Endothelial cell of umbilical vein (primary cell): ENCODE measurements at regions not wholly inside any gene's neighbourhood (a gene's known extent, or its start where the extent isn't known, plus 50 kb on each side); places are given as distances from the start of the nearest gene placed in this dataset.

Experiments used
- BruUV-seq: library from RNA; stranded (reverse); fragments of 400-500 nt; replicated peaks from 2 replicates; lab custom pipeline; 2021; lab: Mats Ljungman, UMichigan
- CTCF ChIA-PET: fragments of 300-600, 350-600 bp; sonication (Branson Sonifier 250); formaldehyde crosslinking; loops from one replicate; lab custom pipeline; 2021; ENCODE audit warnings: antibody characterized with exemption, inconsistent platforms; lab: Charles Lee
- POLR2A ChIA-PET: fragments of 300-600, 350-600 bp; sonication (Branson Sonifier 250); formaldehyde crosslinking; loops from one replicate; lab custom pipeline; 2021; ENCODE audit warnings: antibody characterized with exemption, inconsistent platforms; lab: Charles Lee
- DNase-seq: peaks from one replicate; pipeline ENCODE4 v3.0.0-alpha.2; 2011; ENCODE audit warnings: low read depth, low spot score
- FAIRE-seq: peaks from 2 replicates; lab custom pipeline; 2011; peaks lifted over from hg19 to GRCh38; lab: Jason Lieb, UNC
- H2AFZ ChIP-seq: 2 replicates; pipeline ENCODE4 v1.6.0; 2012; ENCODE audit warnings: low read depth, low read length, control low read depth, inconsistent platforms
- H3K27ac ChIP-seq: 2 replicates; pipeline ENCODE4 v1.5.1; 2011; ENCODE audit warnings: low read depth, mild to moderate bottlenecking, control low read depth, low read length, moderate library complexity; ENCODE audit not compliant: insufficient read depth
- H3K27me3 ChIP-seq, 2 experiments: 2 replicates each; pipeline versions ENCODE4 v1.6.0 to v1.6.1; 2011; ENCODE audit warnings: low read length in 2 of 2, mixed read lengths in 1 of 2; ENCODE audit not compliant: control insufficient read depth in 2 of 2, insufficient read depth in 2 of 2
- H3K36me3 ChIP-seq, 2 experiments: 2 replicates in 1 of 2; 3 replicates in 1 of 2; pipeline ENCODE4 v1.5.1; 2011; ENCODE audit warnings: low read length in 2 of 2, mild to moderate bottlenecking in 1 of 2, moderate library complexity in 1 of 2; ENCODE audit not compliant: control insufficient read depth in 2 of 2, insufficient read depth in 2 of 2; ENCODE audit errors: extremely low read depth in 1 of 2
- H3K4me1 ChIP-seq: 3 replicates; pipeline ENCODE4 v1.5.1; 2011; ENCODE audit warnings: mild to moderate bottlenecking, low read length; ENCODE audit not compliant: control insufficient read depth, insufficient read depth; ENCODE audit errors: extremely low read depth
- H3K4me2 ChIP-seq: 2 replicates; pipeline ENCODE4 v1.6.1; 2011; ENCODE audit warnings: low read length, control low read depth, mixed read lengths; ENCODE audit not compliant: insufficient read depth
- H3K4me3 ChIP-seq, 3 experiments: fragments of 200-600 bp in 1 of 3; sonication (generic), shearing (Covaris generic) in 1 of 3; replicated peaks in 1 of 3; 2 replicates each; pipeline ENCODE4 v1.5.1; 2011 to 2016; ENCODE audit warnings: control low read depth in 3 of 3, low read length in 3 of 3, mild to moderate bottlenecking in 2 of 3, inconsistent platforms in 1 of 3, low read depth in 1 of 3, moderate library complexity in 1 of 3; ENCODE audit not compliant: insufficient read depth in 1 of 3
- H3K79me2 ChIP-seq: 2 replicates; pipeline ENCODE4 v1.6.0; 2012; ENCODE audit warnings: low read length, inconsistent platforms; ENCODE audit not compliant: control insufficient read depth, insufficient read depth
- H3K9ac ChIP-seq: replicated peaks from 2 replicates; pipeline ENCODE3; 2011; ENCODE audit warnings: low read length, control low read depth; ENCODE audit not compliant: insufficient read depth; ENCODE audit errors: extremely low read depth
- H3K9me1 ChIP-seq: replicated peaks from 3 replicates; pipeline ENCODE4 v1.6.0; 2011; ENCODE audit warnings: mild to moderate bottlenecking, low read length; ENCODE audit not compliant: control insufficient read depth, insufficient read depth; ENCODE audit errors: extremely low read depth
- H3K9me3 ChIP-seq: replicated peaks from 2 replicates; pipeline ENCODE4 v1.5.1; 2012; ENCODE audit warnings: low read length, inconsistent platforms; ENCODE audit not compliant: control insufficient read depth, insufficient read depth
- H4K20me1 ChIP-seq: replicated peaks from 2 replicates; pipeline ENCODE3; 2011; ENCODE audit warnings: mild to moderate bottlenecking, low read length; ENCODE audit not compliant: control insufficient read depth, insufficient read depth; ENCODE audit errors: extremely low read depth
- CTCF ChIP-seq, 2 donors: IDR thresholded peaks; 1 replicate in 1 of 2; 2 replicates in 1 of 2; pipeline ENCODE4 v1.5.1; 2011; ENCODE audit warnings: low read length in 2 of 2, mild to moderate bottlenecking in 2 of 2, moderate library complexity in 2 of 2, control low read depth in 1 of 2, inconsistent platforms in 1 of 2, low read depth in 1 of 2; ENCODE audit not compliant: insufficient read depth in 1 of 2; ENCODE audit errors: extremely low read depth in 1 of 2
- EZH2 ChIP-seq: IDR thresholded peaks from 2 replicates; pipeline ENCODE4 v1.6.1; 2012; ENCODE audit warnings: borderline replicate concordance, low read depth, mild to moderate bottlenecking, moderate library complexity, low read length, inconsistent platforms; ENCODE audit not compliant: severe bottlenecking
- FOS ChIP-seq: IDR thresholded peaks from 2 replicates; pipeline ENCODE4 v1.6.1; 2011; ENCODE audit warnings: mild to moderate bottlenecking, low read length, moderate library complexity, borderline replicate concordance; ENCODE audit not compliant: insufficient read depth
- GATA2 ChIP-seq: IDR thresholded peaks from 2 replicates; pipeline ENCODE4 v1.7.0; 2011; ENCODE audit warnings: low read depth, mild to moderate bottlenecking, moderate library complexity, mixed read lengths, low read length; ENCODE audit not compliant: insufficient read length, insufficient read depth
- JUN ChIP-seq: IDR thresholded peaks from 2 replicates; pipeline ENCODE4 v1.6.1; 2011; ENCODE audit warnings: borderline replicate concordance, low read depth; ENCODE audit not compliant: insufficient read length, insufficient read depth
- MAX ChIP-seq: IDR thresholded peaks from 2 replicates; pipeline ENCODE4 v1.6.1; 2011; ENCODE audit not compliant: insufficient read depth, insufficient read length
- MYC ChIP-seq: IDR thresholded peaks from one replicate; pipeline ENCODE4 v1.6.1; 2011; ENCODE audit warnings: mild to moderate bottlenecking, low read depth, low read length
- POLR2A ChIP-seq: IDR thresholded peaks from 2 replicates; pipeline ENCODE4 v1.6.1; 2012; ENCODE audit warnings: low read depth, mild to moderate bottlenecking, control low read depth, low read length
- POLR2AphosphoS5 ChIP-seq: IDR thresholded peaks from 2 replicates; pipeline ENCODE4 v1.6.1; 2012; ENCODE audit warnings: low read depth, mild to moderate bottlenecking, control low read depth, low read length, moderate library complexity; ENCODE audit not compliant: insufficient read depth
- dilution Hi-C: fragments of 300-500 bp; cut with MboI; formaldehyde crosslinking; loops from one replicate; pipeline ENCODE4 v1.15.0; 2019; ENCODE audit warnings: low sequenced_read_pairs; ENCODE audit not compliant: extremely low pct_ligation_motif_present
- intact Hi-C: fragments of 100-400 bp; cut with micrococcal nuclease; formaldehyde crosslinking; loops from one replicate; pipeline ENCODE4 v1.10.0; 2022

- Histone ChIP-seq H3K4me3 (no peak overlapping the region), H3K4me2 (no peak overlapping the region), H3K36me3 (no peaks in the 10 kb centered on the region), H2AFZ (no peak overlapping the region), H3K4me1 (no peaks in the 10 kb centered on the region), H3K79me2 (no peaks in the 10 kb centered on the region), H3K27ac (no peak overlapping the region), H3K9ac (no peak overlapping the region), H3K27me3 (no peaks in the 10 kb centered on the region), H3K9me1 (no peaks in the 10 kb centered on the region), H4K20me1 (no peaks in the 10 kb centered on the region), H3K9me3 (no peaks in the 10 kb centered on the region)
- no TSS peak for BruUV-seq
- intact Hi-C loops (no loop called here), dilution Hi-C loops (no loop called here)
- no peak for TF ChIP-seq CTCF (IDR thresholded peaks at IDR 0.05; ENCODE audit: extremely low read depth in 1 of 2, insufficient read depth in 1 of 2, low read depth in 1 of 2, low read length in 2 of 2)
- no peak for TF ChIP-seq MYC
- TF ChIP-seq EZH2, result no peak
- CTCF ChIA-PET, result no interaction called here
- POLR2A ChIA-PET, result no interaction called here
- FAIRE-seq (no peak), DNase-seq (no peak)
Measured at GRCh38 chr4:132097041-132097440, 1052.1 kb upstream of the PCDH10 start.

GRCh38 chr4:132101526-132101925, 1047.6 kb upstream of the PCDH10 start:
- H3K4me1 ChIP-seq, result no peaks in the 10 kb centered on the region
- POLR2A ChIA-PET, result no interaction called here
- no peaks in the 10 kb centered on the region for H3K9me3 ChIP-seq
- no peaks in the 10 kb centered on the region for H3K27me3 ChIP-seq
- FAIRE-seq (no peak), DNase-seq (no peak)
- no peaks in the 10 kb centered on the region for H3K36me3 ChIP-seq
- no peak overlapping the region for H3K27ac ChIP-seq
- no peak overlapping the region for H2AFZ ChIP-seq
- H3K79me2 ChIP-seq, result no peaks in the 10 kb centered on the region
- intact Hi-C loops (no loop called here), dilution Hi-C loops (no loop called here)
- H3K4me2 ChIP-seq, result no peak overlapping the region
- CTCF ChIA-PET, result interaction anchor here (1.5 kb wide), 1 partner anchor 14 kb away, joined by 4 read pairs; no protein-coding TSS in a partner anchor
- H3K9ac ChIP-seq, result no peak overlapping the region
- BruUV-seq, result no TSS peak
- no peak for TF ChIP-seq JUN
- no peak for TF ChIP-seq MAX
- TF ChIP-seq CTCF (IDR thresholded peaks at IDR 0.05; ENCODE audit: extremely low read depth in 1 of 2, insufficient read depth in 1 of 2, low read depth in 1 of 2, low read length in 2 of 2), result no peak
- TF ChIP-seq POLR2AphosphoS5, result no peak
- no peak for TF ChIP-seq GATA2
- TF ChIP-seq MYC, result no peak
- TF ChIP-seq EZH2, result no peak
- no peak for TF ChIP-seq POLR2A
- no peak for TF ChIP-seq FOS
- H3K9me1 ChIP-seq, result no peaks in the 10 kb centered on the region
- H3K4me3 ChIP-seq, result no peak overlapping the region
- no peaks in the 10 kb centered on the region for H4K20me1 ChIP-seq
